ENCODE measurements at regions not wholly inside any gene's neighbourhood (a gene's known extent, or its start where the extent isn't known, plus 50 kb on each side); places are given as distances from the start of the nearest gene placed in this dataset.

DNA sequence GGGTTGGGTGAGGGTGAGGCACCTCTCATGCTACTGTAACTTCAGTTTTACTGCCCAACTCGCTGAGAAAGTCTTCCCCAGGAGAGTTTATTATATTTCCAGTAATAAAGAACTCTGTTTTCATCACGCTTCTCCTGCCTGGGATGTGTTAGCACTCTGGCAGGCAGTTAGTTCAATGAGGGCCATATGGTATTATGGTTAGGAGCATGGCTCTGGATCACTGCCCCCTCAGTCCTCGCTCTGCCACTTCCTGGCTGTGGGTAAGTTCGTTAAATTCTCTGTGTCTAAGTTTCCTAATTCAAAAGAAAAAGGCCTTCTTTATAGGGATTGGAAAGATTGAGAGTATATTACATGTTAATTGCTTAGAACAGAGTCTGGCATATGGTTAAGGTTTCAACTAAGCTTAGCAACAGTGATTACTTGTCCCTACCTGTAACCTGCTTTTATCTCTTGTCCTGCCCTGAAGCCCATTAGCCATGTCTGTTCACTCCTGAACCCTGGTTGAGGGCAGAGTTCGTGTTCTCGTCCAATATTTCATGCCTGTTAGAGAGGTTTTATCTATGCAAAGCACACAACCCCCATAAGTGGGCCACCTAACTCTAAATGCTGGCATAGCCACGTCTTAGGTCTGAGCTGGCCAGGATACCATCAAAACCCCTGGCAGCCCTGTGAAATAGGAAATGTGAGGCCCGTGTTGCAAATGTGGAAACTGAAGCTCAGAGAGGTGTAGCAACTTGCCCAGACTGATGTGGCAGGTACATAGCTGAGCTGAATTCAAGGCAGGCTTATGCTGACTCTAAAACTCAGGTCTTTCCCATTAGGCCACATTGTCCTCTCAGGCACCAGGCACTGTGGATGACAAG is 342.5 kb upstream of the JARID2 start:
- TF ChIP-seq, protein P1, sequence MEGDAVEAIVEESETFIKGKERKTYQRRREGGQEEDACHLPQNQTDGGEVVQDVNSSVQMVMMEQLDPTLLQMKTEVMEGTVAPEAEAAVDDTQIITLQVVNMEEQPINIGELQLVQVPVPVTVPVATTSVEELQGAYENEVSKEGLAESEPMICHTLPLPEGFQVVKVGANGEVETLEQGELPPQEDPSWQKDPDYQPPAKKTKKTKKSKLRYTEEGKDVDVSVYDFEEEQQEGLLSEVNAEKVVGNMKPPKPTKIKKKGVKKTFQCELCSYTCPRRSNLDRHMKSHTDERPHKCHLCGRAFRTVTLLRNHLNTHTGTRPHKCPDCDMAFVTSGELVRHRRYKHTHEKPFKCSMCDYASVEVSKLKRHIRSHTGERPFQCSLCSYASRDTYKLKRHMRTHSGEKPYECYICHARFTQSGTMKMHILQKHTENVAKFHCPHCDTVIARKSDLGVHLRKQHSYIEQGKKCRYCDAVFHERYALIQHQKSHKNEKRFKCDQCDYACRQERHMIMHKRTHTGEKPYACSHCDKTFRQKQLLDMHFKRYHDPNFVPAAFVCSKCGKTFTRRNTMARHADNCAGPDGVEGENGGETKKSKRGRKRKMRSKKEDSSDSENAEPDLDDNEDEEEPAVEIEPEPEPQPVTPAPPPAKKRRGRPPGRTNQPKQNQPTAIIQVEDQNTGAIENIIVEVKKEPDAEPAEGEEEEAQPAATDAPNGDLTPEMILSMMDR (IDR thresholded peaks at IDR 0.05; ENCODE audit: insufficient read depth, low read length) = no peak
- TF ChIP-seq SPI1 (IDR thresholded peaks at IDR 0.05; ENCODE audit: borderline replicate concordance, low read depth) = peak; percentile 30; the same call in 1 of the 2 replicates

Data from HL-60 (cell line).